ENCODE measurements at regions not wholly inside any gene's neighbourhood (a gene's known extent, or its start where the extent isn't known, plus 50 kb on each side); places are given as distances from the start of the nearest gene placed in this dataset.

DNA sequence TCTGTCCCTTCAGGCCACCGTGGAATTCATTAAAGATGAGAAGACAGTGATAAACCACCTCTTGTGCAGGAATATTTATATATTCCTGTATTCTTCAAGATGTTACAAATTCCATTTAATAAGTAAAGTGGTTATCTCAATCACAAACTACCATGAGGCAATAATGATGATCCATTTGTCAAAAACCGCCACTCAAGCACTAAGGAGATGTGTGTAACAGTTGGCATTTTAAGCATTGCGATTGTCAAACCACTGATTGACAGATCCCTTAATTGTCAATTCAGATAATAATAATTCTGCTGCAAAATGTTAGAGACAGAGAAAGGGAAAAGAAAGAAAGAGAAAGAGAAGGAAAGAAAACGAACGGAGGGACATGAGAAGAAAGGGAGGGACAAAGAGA, 476.1 kb upstream of the RBFOX1 start:
- peaks cover 85% of the 10 kb centered on the region for H3K27me3 Mint-ChIP-seq (ENCODE audit: low read depth)
- H3K36me3 Mint-ChIP-seq (ENCODE audit: low read depth) = no peaks in the 10 kb centered on the region
- peaks cover 3% of the 10 kb centered on the region for H3K4me1 Mint-ChIP-seq
- H3K27ac Mint-ChIP-seq (ENCODE audit: unreplicated experiment) = no peak overlapping the region
- H3K4me3 Mint-ChIP-seq = no peak overlapping the region
- TF ChIP-seq, protein P1, sequence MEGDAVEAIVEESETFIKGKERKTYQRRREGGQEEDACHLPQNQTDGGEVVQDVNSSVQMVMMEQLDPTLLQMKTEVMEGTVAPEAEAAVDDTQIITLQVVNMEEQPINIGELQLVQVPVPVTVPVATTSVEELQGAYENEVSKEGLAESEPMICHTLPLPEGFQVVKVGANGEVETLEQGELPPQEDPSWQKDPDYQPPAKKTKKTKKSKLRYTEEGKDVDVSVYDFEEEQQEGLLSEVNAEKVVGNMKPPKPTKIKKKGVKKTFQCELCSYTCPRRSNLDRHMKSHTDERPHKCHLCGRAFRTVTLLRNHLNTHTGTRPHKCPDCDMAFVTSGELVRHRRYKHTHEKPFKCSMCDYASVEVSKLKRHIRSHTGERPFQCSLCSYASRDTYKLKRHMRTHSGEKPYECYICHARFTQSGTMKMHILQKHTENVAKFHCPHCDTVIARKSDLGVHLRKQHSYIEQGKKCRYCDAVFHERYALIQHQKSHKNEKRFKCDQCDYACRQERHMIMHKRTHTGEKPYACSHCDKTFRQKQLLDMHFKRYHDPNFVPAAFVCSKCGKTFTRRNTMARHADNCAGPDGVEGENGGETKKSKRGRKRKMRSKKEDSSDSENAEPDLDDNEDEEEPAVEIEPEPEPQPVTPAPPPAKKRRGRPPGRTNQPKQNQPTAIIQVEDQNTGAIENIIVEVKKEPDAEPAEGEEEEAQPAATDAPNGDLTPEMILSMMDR (conservative IDR thresholded peaks at IDR 0.05) = no peak
- H3K9me3 Mint-ChIP-seq = peaks cover 2% of the 10 kb centered on the region
- no peak for DNase-seq (ENCODE audit: low read depth, low spot score)

DNA sequence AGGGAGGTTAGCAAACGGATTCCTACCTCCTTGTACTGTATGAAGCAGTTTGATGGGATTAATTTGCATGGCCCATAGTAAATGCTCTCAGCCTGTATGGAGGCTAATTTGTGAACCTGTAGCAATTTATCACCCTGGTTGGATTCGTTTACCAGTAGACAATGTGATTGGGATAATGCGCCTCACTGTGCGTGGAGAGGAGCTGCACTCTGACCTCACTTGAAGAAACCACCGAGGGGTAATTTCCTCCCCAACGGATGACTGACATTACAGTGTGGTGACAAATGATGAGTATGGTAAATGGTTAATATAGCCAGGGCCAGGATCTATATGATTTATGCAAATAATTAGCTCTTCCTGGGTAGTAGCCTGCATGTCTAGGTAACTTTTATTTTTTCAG, 479.1 kb upstream of the RBFOX1 start:
- TF ChIP-seq, protein P1 (conservative IDR thresholded peaks at IDR 0.05) = no peak
- no peak overlapping the region for H3K27ac Mint-ChIP-seq (ENCODE audit: unreplicated experiment)
- H3K4me3 Mint-ChIP-seq = no peak overlapping the region
- no peaks in the 10 kb centered on the region for H3K36me3 Mint-ChIP-seq (ENCODE audit: low read depth)
- DNase-seq (ENCODE audit: low read depth, low spot score) = no peak
- H3K4me1 Mint-ChIP-seq = no peaks in the 10 kb centered on the region
- peaks cover 2% of the 10 kb centered on the region for H3K9me3 Mint-ChIP-seq
- H3K27me3 Mint-ChIP-seq (ENCODE audit: low read depth) = peaks cover 79% of the 10 kb centered on the region

DNA sequence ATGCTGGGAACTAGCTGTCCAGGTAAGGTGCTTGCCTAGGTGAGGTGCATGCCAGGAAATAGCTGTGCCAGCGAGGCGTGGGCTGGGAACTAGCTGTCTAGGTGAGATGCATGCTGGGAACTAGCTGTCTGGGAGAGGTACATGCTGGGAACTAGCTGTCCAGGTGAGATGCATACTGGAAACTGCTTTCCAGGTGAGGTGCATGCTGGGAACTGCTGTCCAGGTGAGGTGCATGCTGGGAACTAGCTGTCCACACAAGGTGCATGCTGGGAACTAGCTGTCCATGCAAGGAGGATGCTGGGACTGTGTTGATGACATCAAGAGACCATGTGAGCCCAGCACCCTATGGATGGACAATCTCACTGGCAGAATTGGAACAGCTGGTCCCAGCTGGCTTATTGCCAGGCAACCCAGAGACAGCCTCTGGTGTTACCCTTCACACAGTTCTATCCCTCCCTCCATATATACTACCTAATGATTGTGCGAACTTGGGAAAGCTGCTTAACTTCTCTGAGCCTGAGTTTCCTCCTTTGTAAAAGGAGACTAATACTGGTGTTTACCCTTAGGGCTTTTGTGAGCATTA, 479.9 kb upstream of the RBFOX1 start:
- Mint-ChIP-seq H3K4me1 (no peaks in the 10 kb centered on the region), H3K27ac (ENCODE audit: unreplicated experiment) (no peak overlapping the region), H3K27me3 (ENCODE audit: low read depth) (peaks cover 71% of the 10 kb centered on the region), H3K4me3 (no peak overlapping the region), H3K9me3 (peaks cover 2% of the 10 kb centered on the region), H3K36me3 (ENCODE audit: low read depth) (no peaks in the 10 kb centered on the region)
- DNase-seq (ENCODE audit: low read depth, low spot score) = no peak
- TF ChIP-seq, protein P1 (conservative IDR thresholded peaks at IDR 0.05) = no peak

DNA sequence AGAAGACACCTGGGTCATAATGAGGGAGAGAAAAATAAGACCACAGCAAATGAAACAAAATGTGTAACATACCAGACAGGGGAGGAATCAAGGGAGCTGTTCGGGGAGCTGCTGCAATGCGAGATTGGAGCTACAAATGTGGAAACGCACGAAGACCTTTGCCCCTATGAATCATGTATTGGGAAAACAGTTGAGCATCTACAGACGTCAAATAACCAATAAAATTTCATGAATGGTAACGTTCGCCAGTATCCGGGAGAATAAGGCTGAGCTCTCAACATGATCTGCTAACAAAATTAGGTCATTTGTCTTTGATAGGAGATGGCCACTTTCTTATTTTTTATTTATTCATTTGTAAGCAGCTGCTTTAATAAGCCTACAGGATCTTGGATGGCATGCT, 486.2 kb upstream of the RBFOX1 start:
- TF ChIP-seq, protein P1 (conservative IDR thresholded peaks at IDR 0.05) = no peak
- Mint-ChIP-seq H3K27me3 (ENCODE audit: low read depth) (peaks cover 32% of the 10 kb centered on the region), H3K36me3 (ENCODE audit: low read depth) (no peaks in the 10 kb centered on the region), H3K4me3 (no peak overlapping the region), H3K9me3 (peaks cover 8% of the 10 kb centered on the region), H3K27ac (ENCODE audit: unreplicated experiment) (no peak overlapping the region), H3K4me1 (no peaks in the 10 kb centered on the region)
- no peak for DNase-seq (ENCODE audit: low read depth, low spot score)

DNA sequence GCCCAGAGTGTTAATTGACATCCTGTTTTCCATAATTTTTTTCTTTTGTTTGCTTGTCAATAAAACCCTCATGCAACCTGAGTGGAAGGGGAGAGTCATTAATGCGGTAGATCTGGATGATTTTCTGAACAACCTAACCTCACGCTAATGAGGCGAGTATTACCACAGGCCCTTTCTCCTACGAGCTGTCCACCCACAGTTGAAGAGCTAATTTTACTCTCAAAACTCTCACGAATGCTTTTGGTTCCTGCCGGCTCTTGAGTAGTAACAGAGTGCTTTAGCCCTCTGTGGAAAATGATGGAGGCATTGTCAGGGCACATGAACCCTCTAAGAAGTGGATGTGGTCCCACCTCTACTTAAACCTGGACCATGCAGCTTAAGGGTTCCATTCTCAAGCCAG, 491.3 kb upstream of the RBFOX1 start:
- peaks cover 12% of the 10 kb centered on the region for H3K9me3 Mint-ChIP-seq
- H3K4me1 Mint-ChIP-seq = no peaks in the 10 kb centered on the region
- H3K27me3 Mint-ChIP-seq (ENCODE audit: low read depth) = peaks cover 21% of the 10 kb centered on the region
- no peak for DNase-seq (ENCODE audit: low read depth, low spot score)
- H3K4me3 Mint-ChIP-seq = no peak overlapping the region
- H3K36me3 Mint-ChIP-seq (ENCODE audit: low read depth) = no peaks in the 10 kb centered on the region
- TF ChIP-seq, protein P1 (conservative IDR thresholded peaks at IDR 0.05) = no peak
- no peak overlapping the region for H3K27ac Mint-ChIP-seq (ENCODE audit: unreplicated experiment)
